MCF 10A (cell line): ENCODE measurements at regions not wholly inside any gene's neighbourhood (a gene's known extent, or its start where the extent isn't known, plus 50 kb on each side); places are given as distances from the start of the nearest gene placed in this dataset.

Experiments used
- BruUV-seq: library from RNA; stranded (reverse); fragments of 400-500 nt; replicated peaks from 2 replicates; lab custom pipeline; 2021; lab: Mats Ljungman, UMichigan
- CTCF ChIA-PET: fragments of 300-600 bp; sonication (Branson Sonifier 250); formaldehyde crosslinking; extraction: SDS; loops from one replicate; lab custom pipeline; 2021; ENCODE audit warnings: antibody characterized with exemption, inconsistent platforms; lab: Yijun Ruan, JAX
- POLR2A ChIA-PET: fragments of 300-600, 350-650 bp; sonication (Branson Sonifier 250); formaldehyde crosslinking; extraction: SDS; loops from one replicate; lab custom pipeline; 2020; ENCODE audit warnings: antibody characterized with exemption, inconsistent platforms; lab: Yijun Ruan, JAX
- DNase-seq: peaks from one replicate; pipeline ENCODE4 v3.0.0-alpha.2; 2018; ENCODE audit not compliant: unreplicated experiment
- H3K27ac Mint-ChIP-seq: one replicate; pipeline ENCODE4 v1.8.0; 2022; ENCODE audit warnings: mild to moderate bottlenecking, low read depth, mixed read lengths; ENCODE audit not compliant: unreplicated experiment
- H3K27me3 Mint-ChIP-seq: one replicate; pipeline ENCODE4 v1.8.0; 2022; ENCODE audit warnings: mixed read lengths; ENCODE audit not compliant: insufficient read depth, unreplicated experiment
- H3K36me3 Mint-ChIP-seq: one replicate; pipeline ENCODE4 v1.8.0; 2022; ENCODE audit warnings: mild to moderate bottlenecking, moderate library complexity, mixed read lengths; ENCODE audit not compliant: insufficient read depth, unreplicated experiment
- H3K4me1 Mint-ChIP-seq: one replicate; pipeline ENCODE4 v1.8.0; 2022; ENCODE audit warnings: mixed read lengths; ENCODE audit not compliant: insufficient read depth, unreplicated experiment
- H3K4me3 Mint-ChIP-seq: one replicate; pipeline ENCODE4 v1.8.0; 2022; ENCODE audit warnings: mild to moderate bottlenecking, moderate library complexity, mixed read lengths; ENCODE audit not compliant: unreplicated experiment
- H3K9me3 Mint-ChIP-seq: one replicate; pipeline ENCODE4 v1.8.0; 2022; ENCODE audit warnings: mixed read lengths; ENCODE audit not compliant: unreplicated experiment
- intact Hi-C: fragments of 100-400 bp; cut with micrococcal nuclease; formaldehyde crosslinking; loops from 2 replicates; pipeline ENCODE4 v1.14.1; 2022
- TF ChIP-seq, protein P1 (sequence below): fragments of 200-600 bp; IDR thresholded peaks from one replicate; pipeline ENCODE4 v1.8.0; 2022; ENCODE audit warnings: antibody characterized with exemption, mild to moderate bottlenecking; ENCODE audit not compliant: unreplicated experiment

DNA sequence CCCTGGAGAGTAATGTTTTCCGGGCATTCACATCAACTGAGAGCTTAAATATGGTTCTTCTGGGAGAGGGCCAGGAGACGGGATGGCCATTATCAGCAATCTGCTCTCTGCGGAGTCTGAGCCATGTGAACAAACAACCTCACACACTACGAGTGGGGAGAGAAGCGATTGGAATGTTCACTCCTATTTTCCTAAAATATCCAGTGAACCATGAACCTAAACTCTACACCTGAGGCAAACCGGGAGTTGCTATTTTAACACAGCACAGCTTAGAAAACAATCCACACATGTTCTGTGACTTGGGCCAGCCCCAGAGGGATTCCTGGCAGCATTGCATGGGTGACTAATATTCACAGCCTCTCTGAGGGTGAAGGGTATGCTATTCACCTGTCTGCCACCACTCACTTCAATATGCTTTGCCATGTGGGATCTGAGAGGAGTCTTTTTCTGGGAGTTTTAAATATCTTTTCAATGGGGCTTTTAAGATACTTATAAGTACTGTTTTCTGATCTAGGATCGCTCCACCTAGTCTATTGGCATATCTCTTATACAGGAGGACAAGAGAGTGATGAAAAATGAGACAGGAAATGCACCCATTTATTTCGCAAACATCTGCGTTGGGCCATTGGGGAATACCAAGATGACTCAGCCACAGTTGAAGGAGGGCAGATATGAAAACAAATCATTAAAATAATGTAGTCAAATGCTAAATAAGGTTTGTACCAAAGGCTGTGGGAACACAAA is 72.6 kb upstream of the SERP2 start:
- BruUV-seq = TSS peak; percentile 59
- peak overlapping the region; percentile 88 for H3K27ac Mint-ChIP-seq
- peak overlapping the region; percentile 52 for H3K4me3 Mint-ChIP-seq
- ChIA-PET CTCF (interaction anchor here (0.7 kb wide), 1 partner anchor 131 kb away, joined by 3 read pairs; no protein-coding TSS in a partner anchor), POLR2A (interaction anchor here (0.7 to 5.0 kb wide), 22 partner anchors 8 to 159 kb away, joined by 3 to 110 read pairs (median 5); no protein-coding TSS in a partner anchor)
- H3K27me3 Mint-ChIP-seq = no peaks in the 10 kb centered on the region
- peaks cover 56% of the 10 kb centered on the region for H3K4me1 Mint-ChIP-seq
- TF ChIP-seq, protein P1, sequence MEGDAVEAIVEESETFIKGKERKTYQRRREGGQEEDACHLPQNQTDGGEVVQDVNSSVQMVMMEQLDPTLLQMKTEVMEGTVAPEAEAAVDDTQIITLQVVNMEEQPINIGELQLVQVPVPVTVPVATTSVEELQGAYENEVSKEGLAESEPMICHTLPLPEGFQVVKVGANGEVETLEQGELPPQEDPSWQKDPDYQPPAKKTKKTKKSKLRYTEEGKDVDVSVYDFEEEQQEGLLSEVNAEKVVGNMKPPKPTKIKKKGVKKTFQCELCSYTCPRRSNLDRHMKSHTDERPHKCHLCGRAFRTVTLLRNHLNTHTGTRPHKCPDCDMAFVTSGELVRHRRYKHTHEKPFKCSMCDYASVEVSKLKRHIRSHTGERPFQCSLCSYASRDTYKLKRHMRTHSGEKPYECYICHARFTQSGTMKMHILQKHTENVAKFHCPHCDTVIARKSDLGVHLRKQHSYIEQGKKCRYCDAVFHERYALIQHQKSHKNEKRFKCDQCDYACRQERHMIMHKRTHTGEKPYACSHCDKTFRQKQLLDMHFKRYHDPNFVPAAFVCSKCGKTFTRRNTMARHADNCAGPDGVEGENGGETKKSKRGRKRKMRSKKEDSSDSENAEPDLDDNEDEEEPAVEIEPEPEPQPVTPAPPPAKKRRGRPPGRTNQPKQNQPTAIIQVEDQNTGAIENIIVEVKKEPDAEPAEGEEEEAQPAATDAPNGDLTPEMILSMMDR = peak; percentile 8
- peaks cover 5% of the 10 kb centered on the region for H3K36me3 Mint-ChIP-seq
- intact Hi-C loops = loop anchor here (1.0 kb wide), 1 partner anchor 12 kb away; no protein-coding TSS in a partner anchor
- DNase-seq = peak; percentile 98
- no peaks in the 10 kb centered on the region for H3K9me3 Mint-ChIP-seq

DNA sequence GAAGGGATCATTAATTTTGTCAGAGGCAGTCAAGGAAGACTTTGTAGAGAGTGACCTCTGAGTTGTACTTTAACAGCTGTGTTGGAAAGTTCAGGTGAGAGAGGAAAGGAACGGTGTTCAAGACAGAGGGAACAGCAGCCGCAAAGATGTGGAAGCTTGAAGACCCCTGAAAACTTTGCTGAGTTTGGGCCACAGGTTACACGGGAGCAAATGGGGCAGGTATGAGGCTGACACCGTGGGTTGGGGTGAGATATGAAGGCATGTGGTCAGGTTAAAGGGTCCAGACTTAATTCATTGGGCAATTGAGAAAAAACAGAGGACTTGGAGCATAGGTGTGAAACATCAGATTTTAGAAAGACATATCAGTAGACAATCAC is 72.0 kb upstream of the SERP2 start:
- TF ChIP-seq, protein P1 = no peak
- H3K4me1 Mint-ChIP-seq = peaks cover 61% of the 10 kb centered on the region
- peaks cover 5% of the 10 kb centered on the region for H3K36me3 Mint-ChIP-seq
- no peak for DNase-seq
- no peaks in the 10 kb centered on the region for H3K27me3 Mint-ChIP-seq
- H3K9me3 Mint-ChIP-seq = no peaks in the 10 kb centered on the region
- TSS peak; percentile 24 for BruUV-seq
- intact Hi-C loops = loop anchor here (1.0 kb wide), 1 partner anchor 12 kb away; no protein-coding TSS in a partner anchor
- ChIA-PET POLR2A (interaction anchor here (0.7 to 5.0 kb wide), 24 partner anchors 9 to 159 kb away, joined by 3 to 110 read pairs (median 6); no protein-coding TSS in a partner anchor), CTCF (no interaction called here)
- H3K4me3 Mint-ChIP-seq = peak overlapping the region; percentile 52
- H3K27ac Mint-ChIP-seq = peak overlapping the region; percentile 88

DNA sequence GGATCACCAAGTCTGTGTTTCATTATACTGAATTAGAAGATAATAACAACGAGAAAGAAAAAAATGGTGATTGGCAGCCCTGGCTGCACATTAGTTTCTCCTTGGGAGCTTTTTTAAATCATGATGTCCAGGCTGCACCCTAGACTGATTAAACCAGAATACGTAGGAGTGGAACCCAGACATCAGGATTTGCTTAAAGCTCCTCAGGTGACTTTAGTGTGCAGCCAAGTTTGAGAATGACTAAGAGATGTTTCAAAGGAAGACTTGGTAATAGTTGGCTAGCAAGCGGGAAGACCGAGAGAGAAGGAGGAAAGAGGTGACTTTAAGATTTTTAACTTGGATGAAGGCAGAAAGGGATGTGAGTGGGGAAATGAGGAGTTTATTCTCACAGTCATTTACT is 71.4 kb upstream of the SERP2 start:
- no peaks in the 10 kb centered on the region for H3K27me3 Mint-ChIP-seq
- no peak overlapping the region for H3K4me3 Mint-ChIP-seq
- no peaks in the 10 kb centered on the region for H3K9me3 Mint-ChIP-seq
- intact Hi-C loops = no loop called here
- BruUV-seq = no TSS peak
- ChIA-PET CTCF (interaction anchor here (1.0 kb wide), 1 partner anchor 394 kb away, joined by 5 read pairs; no protein-coding TSS in a partner anchor), POLR2A (interaction anchor here (0.6 to 5.0 kb wide), 17 partner anchors 10 to 1375 kb away, joined by 3 to 110 read pairs (median 7); no protein-coding TSS in a partner anchor)
- peak; percentile 91 for DNase-seq
- H3K4me1 Mint-ChIP-seq = peaks cover 67% of the 10 kb centered on the region
- H3K36me3 Mint-ChIP-seq = peaks cover 1% of the 10 kb centered on the region
- H3K27ac Mint-ChIP-seq = peak overlapping the region; percentile 88
- TF ChIP-seq, protein P1 = no peak

DNA sequence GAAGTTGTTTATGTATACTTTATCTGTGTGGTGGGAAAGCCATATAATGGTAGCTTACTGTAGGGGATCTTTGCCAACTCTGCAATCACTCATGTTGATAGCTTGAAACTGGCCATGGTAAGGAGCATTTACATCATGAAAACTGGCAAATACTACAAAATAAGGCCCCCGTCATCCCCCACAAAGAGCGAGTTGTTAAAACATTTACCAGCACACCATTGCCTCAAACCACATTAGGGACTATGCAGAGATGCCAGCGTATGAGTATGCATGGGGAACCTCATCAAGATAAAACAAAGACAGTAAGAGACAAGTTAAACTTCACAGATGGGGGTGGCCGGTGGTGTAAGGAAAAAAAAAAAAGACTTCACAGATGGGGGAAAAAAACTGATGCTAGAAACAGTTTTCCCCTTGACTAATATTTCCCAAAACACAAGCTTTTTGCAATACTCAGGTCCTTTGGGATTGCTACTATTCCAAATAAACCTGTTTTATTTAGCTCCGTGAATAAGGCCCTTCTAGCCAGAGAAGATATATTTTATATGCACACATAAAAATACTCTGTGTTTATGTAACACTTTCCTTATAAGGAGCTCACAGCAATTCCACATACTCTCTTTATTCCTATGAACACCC is 70.6 kb upstream of the SERP2 start:
- CTCF ChIA-PET = interaction anchor here (1.0 to 1.8 kb wide), 2 partner anchors 29 to 395 kb away, joined by 5 read pairs; no protein-coding TSS in a partner anchor
- POLR2A ChIA-PET = interaction anchor here (0.6 to 5.0 kb wide), 12 partner anchors 9 to 455 kb away, joined by 3 to 110 read pairs (median 8); no protein-coding TSS in a partner anchor
- intact Hi-C loops = no loop called here
- Mint-ChIP-seq H3K4me1 (peaks cover 75% of the 10 kb centered on the region), H3K27ac (no peak overlapping the region), H3K4me3 (no peak overlapping the region), H3K9me3 (no peaks in the 10 kb centered on the region), H3K36me3 (no peaks in the 10 kb centered on the region), H3K27me3 (no peaks in the 10 kb centered on the region)
- TF ChIP-seq, protein P1 = no peak
- no TSS peak for BruUV-seq
- no peak for DNase-seq
